Embryonic facial prominence (tissue), 1 donor: ENCODE measurements at regions not wholly inside any gene's neighbourhood (a gene's known extent, or its start where the extent isn't known, plus 50 kb on each side); places are given as distances from the start of the nearest gene placed in this dataset.

Experiments used
- DNase-seq: peaks from one replicate; pipeline ENCODE4 v3.0.0-alpha.2; 2016; ENCODE audit errors: extremely low spot score

- DNase-seq: no peak
These were observed 129.9 kb upstream of the ZNF644 start for GRCh38 chr1:91151702-91152101.

- no peak for DNase-seq
These were observed 126.8 kb upstream of the ZNF644 start for GRCh38 chr1:91148641-91149069.

GRCh38 chr1:91141858-91142257 is 120.0 kb upstream of the ZNF644 start:
- no peak for DNase-seq

GRCh38 chr1:91138959-91139358 is 117.1 kb upstream of the ZNF644 start:
- no peak for DNase-seq

GRCh38 chr1:91137173-91137852 is 115.5 kb upstream of the ZNF644 start:
- no peak for DNase-seq

DNA sequence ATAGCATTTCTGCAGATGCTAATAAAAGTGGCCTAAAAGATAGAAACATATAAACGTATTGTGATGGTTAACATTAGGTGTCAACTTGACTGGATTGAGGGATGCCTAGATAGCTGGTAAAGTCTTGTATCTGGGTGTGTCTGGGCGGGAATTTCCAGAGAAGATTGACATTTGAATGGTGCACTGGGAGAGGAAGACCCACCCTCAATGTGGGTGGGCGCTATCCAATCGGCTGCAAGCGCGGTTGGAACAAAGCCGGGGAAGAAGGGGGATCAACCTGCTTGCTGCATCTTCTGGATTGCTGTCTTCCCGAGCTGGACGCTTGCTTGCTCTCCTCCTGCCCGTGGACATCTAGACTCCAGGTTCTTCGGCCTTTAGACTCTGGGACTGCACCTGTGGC is 114.0 kb upstream of the ZNF644 start:
- no peak for DNase-seq

DNA sequence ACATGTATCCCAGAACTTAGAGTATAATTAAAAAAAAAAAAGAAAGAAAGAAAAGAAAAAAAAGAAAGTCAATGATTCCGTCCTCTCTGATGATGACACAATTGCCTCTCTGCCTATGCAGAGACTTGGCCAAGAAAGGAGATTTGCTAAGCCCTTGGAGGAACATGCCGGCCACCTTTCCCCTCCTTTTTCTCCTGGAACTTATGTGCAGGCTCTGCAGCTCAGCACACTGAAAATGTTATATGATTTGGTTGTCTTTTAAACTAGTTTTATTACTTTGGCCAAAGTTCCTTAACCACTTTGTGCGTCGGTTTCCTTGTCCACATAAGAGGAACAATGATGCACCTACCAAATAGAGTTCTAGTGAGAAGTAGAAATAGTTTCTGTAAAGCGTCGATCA is 111.4 kb upstream of the ZNF644 start:
- no peak for DNase-seq

- DNase-seq: no peak
These were observed 108.6 kb upstream of the ZNF644 start for GRCh38 chr1:91130256-91130985.

DNA sequence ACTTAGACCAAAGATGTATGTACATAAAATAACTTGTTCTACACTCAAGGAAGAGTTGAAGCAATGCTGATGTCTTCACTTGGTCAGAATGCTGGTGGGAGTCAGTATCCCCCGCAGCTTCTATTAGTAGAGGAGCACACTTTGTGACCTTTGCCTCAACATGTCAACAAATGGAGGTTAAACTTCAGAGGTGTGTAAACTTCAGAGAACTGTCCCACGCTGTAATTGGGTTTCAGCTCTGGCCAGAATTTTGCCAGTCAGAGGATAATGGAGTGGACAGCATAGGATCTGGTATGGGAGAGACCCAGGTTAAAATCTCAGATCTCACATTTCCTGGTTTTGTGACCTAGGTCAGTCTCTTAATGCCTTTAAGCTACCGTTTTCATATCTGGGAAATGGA is 107.6 kb upstream of the ZNF644 start:
- no peak for DNase-seq

DNA sequence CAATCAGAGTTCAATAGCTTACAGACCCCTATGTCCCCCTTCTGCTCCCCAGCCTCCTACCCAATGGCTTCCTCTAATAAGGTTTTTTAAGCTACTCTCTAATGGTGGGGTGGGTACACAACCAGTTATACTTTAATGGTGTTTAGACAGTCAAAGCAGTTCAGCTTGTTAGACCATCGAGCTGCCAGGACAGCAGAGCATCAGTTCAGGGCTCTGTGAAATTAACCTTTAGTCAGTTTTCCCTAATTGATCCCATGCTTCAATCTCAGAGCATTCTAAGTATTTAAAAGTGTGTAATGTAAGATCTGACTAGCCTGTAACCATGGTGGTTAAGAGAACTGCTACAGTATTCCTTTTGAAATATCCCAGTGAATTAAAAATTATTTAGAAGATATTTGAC is 107.2 kb upstream of the ZNF644 start:
- no peak for DNase-seq

- DNase-seq: peak; percentile 44
These were observed 103.2 kb upstream of the ZNF644 start for GRCh38 chr1:91124989-91125417.

DNA sequence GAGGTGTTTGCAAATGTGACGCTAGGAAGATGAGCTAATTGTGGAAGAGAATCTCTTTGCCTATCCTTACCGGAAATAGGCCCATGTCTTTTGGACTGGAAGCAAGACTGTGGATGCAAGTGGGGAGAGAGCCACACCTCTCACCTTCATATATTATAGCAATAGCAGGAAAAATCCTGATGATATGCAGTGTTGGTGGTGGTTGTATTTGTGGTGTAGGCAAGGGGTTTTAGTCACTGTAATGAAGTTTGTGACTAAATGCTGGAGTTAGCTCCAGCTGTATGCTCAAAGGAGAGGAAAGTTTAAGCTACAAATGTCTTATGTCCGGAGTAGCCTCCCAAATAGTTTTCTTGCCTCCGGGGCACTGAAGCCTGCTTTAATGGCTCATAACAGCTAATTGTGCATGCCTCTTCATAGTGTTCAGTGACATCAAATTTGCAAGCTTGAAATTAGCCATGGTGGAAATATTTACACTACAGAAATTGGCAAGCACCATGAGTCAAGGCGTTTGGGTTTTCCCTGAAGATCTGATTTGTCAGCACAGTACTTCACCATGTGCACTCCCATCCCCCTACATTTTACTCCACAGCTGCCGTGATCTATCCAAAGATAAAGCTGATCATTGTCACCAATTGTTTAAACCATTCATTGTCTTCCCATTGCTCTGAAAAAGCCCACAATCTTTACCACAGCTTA is 102.6 kb upstream of the ZNF644 start:
- no peak for DNase-seq

DNA sequence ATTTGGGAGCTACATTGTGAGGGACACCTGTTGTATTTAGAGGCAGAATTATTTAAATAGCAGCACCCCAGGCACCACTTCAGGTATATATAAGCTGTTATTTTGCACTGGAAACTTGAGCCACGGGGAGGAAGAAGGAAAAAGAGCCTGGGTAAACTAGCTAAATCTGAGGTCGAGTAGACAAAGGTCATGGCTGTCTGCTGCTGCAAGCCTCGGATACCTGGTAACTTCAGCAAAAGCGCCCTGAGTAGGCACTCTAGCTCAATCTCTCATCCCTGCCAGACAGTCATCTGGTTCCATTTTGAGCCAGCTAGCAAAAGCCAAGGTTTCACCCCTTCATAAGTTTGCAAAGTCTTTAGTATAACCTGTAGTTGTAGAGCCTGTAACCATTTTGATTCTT is 101.9 kb upstream of the ZNF644 start:
- DNase-seq: no peak

DNA sequence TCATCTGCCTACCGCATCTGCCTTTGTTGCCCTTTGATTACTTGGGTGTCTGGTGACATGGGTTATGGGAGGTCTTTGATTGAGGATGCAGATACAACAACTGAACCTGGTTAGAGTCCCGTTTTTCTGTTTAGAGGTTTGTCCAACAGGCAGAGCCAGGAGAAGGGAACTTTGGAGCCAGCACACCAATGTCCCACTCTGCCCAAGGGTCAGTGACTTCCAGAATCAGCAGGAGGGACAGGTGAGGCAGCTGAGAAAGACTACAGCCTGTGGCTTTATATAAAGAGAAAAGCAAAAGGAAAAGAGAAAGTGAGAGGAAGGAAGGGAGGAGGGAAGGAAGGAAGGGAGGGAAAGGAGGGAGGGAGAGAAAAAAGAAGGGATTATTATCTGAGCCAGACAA is 101.5 kb upstream of the ZNF644 start:
- no peak for DNase-seq

DNA sequence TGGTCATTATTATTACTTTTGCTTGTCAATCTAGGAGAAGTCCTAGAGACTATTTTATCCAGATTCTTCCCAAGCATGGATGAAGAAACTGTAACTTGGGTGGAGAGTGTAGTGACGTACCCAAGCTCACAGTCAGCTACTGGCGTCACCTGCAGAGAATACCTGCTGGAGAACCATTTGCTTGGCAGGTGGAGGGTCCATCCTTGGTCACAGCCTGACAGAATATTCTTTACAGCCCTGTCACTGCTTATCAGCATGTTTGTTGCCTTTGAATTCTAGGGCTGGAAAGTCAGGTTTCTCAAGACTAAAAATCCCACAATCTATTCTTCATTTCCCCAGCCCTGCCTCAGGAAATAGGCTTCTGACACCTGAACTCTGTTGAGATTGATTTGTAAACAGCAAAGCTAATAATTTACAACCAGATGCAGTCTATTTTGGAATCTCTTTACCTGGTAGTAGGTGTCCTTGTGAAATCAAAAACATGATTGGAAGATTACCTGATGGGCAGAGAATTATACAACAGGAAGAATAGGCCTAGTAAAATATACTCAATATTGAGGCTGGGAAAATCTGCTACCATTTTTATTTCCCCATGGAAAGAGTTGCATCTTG is 100.4 kb upstream of the ZNF644 start:
- DNase-seq: no peak

DNA sequence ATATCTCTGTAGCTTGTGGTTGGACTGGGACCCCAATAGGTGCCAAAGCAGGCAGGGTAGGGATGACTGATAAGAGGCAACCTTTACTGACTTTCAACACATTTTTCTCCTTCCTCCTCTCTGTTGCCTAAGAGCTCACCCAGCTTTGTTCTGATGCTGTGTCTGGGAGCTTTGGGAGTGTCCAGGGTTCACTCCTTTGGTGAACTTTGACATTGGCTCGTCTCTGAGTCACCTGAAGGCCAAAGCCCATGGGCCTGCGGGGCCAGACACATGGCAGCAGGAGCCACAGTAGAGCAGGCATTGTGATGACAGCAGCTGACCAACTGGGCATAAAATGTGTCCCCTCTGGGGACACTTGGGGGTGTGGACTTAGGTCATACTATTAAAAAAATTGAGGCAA is 99.5 kb upstream of the ZNF644 start:
- DNase-seq: no peak

GRCh38 chr1:91120936-91121335 is 99.1 kb upstream of the ZNF644 start:
- DNase-seq: no peak

- no peak for DNase-seq
These were observed 98.6 kb upstream of the ZNF644 start for GRCh38 chr1:91120421-91120820.

DNA sequence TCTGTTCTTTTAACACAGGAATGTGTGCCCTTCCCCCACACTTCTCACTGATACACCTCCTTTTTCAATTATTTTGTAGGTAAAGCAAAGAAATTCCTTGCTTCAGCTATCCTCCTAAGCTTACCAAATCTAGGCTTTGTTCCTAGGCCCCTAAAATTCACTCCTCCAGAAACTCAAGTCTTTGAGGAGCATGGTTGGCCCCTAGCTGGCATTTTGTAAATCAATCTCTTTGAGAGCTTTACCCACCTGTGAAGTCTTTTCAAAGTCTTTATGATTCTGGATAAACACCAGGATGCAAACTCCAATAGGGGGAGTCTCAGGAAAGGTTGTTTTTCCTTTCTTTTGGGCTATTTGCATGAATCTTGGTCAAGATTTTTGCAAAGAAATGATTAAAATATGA is 82.9 kb upstream of the ZNF644 start:
- DNase-seq: no peak

DNA sequence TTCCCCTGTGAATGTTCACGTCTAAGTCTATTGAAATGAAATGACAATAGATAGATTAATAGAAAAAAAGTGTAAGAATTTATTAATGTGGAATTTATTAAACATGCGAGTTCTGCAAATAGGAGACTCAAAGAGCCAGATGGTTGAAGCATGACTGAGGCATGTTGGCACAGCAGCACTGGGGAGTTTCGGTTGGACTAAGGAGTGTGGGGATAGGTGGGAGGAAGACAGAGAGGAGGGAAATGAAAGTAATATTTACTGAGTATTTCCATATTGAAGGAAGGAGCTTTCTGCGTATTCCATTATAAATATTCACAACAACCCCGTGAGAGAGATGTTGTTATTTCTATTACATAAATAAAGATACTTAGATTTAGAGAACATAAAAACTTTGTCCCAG is 79.5 kb upstream of the ZNF644 start:
- DNase-seq: no peak

DNA sequence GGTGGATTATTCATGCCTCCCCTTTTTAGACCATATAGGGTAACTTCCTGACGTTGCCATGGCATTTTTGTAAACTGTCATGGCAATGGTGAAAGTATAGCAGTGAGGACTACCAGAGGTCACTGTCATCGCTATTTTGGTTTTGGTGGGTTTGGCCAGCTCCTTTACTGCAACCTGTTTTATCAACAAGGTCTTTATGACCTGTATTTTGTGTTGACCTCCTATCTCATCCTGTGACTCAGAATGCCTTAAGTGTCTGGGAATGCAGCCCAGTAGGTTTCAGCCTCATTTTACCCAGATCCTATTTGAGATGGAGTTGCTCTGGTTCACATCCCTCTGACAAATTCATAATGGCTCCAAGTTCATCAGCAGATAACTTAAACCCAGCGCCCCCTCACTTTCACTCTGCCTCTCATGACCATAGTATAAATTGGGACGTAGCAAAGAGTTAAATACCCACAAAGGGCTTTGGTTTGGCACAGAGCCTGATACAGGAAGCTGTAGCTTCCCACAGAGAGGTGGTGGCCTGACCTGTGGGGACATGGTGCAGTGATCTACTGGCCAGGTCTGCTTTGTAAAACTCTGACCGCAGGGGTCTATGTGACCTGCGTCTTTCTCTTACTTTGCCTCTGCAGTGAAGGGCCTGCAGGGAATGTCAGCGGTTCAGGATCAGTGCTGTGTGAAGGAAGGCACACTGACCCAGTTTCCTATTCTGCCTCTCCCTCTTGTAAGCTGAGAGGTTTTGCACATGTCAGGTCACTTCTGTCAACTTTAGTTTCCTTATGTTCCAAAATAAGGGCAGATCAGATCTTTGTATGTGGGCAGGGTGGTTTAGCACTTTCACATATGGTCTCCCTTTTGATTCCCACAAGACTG is 78.1 kb upstream of the ZNF644 start:
- no peak for DNase-seq
